Muscle layer of duodenum (tissue), 2 donors: ENCODE measurements at regions not wholly inside any gene's neighbourhood (a gene's known extent, or its start where the extent isn't known, plus 50 kb on each side); places are given as distances from the start of the nearest gene placed in this dataset.
"Not testable (repeated sequence)": the region's sequence is repeated elsewhere in the genome, so short reads cannot be mapped to it uniquely, and the experiment has no call there.

ENCODE experiments used
- H3K27ac ChIP-seq: one replicate; pipeline ENCODE4 v1.7.0; 2013; ENCODE audit warnings: mild to moderate bottlenecking, low read length
- H3K27me3 ChIP-seq: one replicate; pipeline ENCODE4 v1.7.0; 2013; ENCODE audit warnings: low read depth, mild to moderate bottlenecking, control low read depth, low read length
- H3K36me3 ChIP-seq, 2 donors: one replicate each; pipeline ENCODE4 v1.7.0; 2013; ENCODE audit warnings: low read length in 2 of 2, control low read depth in 1 of 2, mild to moderate bottlenecking in 1 of 2; ENCODE audit not compliant: insufficient read depth in 2 of 2, control insufficient read depth in 1 of 2
- H3K4me1 ChIP-seq, 2 donors: one replicate each; pipeline ENCODE4 v1.7.0; 2013; ENCODE audit warnings: low read length in 2 of 2, mild to moderate bottlenecking in 2 of 2, control low read depth in 1 of 2, moderate library complexity in 1 of 2; ENCODE audit not compliant: insufficient read depth in 2 of 2, control insufficient read depth in 1 of 2
- H3K4me3 ChIP-seq, 2 donors: one replicate each; pipeline ENCODE4 v1.7.0; 2013; ENCODE audit warnings: low read length in 2 of 2, low read depth in 1 of 2, mild to moderate bottlenecking in 1 of 2
- H3K9me3 ChIP-seq, 2 donors: one replicate each; pipeline ENCODE4 v1.7.0; 2013; ENCODE audit warnings: low read length in 2 of 2, control low read depth in 1 of 2, mild to moderate bottlenecking in 1 of 2; ENCODE audit not compliant: control insufficient read depth in 1 of 2
- donor health status: healthy.

DNA sequence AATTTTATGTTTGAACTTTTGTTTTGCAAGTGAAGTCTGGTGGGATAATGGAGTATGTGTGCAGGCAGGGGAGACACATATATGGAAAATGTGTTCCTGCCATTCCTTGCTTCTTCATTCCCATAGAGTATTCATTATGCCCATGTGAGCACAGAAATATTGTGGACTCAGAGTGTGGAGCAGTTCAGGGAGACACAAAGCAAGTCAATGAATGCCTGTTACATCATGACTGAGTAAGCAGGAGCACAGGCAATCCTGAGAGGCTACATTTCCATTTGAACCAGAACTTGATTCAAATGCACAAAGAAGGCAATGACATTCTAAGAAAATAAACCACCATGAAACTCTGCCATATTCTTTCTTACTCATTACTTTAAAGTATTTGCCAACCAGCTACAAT is 990.5 kb downstream of the PRIM2 start:
- H3K4me1 ChIP-seq, H3K27me3 ChIP-seq: not testable (repeated sequence)

DNA sequence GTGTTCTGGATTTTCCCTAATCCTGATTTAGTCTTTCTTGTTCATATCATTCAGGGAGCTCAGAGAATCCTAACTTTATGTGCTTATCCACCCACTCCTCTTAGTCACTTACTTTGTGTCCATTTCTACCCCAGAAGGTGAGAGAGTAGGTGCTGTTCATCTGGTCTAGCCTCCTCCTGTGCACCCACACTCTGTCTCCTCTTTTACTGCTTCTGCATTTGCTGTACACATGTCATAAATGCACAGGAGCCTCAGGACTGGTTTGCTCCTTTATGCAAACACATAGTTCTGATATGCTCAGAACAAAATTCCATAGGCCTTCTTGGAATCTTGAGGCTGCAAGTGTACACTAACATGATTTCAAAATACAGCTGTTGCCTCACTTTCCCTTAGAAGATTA is 1014.7 kb downstream of the PRIM2 start:
- H3K4me3 ChIP-seq, H3K9me3 ChIP-seq, H3K27ac ChIP-seq, H3K36me3 ChIP-seq, H3K4me1 ChIP-seq, H3K27me3 ChIP-seq: not testable (repeated sequence)

More for the DNA sequence above, 990.5 kb downstream of the PRIM2 start:
- not testable (repeated sequence) for H3K9me3 ChIP-seq, H3K4me3 ChIP-seq, H3K27ac ChIP-seq, H3K36me3 ChIP-seq

DNA sequence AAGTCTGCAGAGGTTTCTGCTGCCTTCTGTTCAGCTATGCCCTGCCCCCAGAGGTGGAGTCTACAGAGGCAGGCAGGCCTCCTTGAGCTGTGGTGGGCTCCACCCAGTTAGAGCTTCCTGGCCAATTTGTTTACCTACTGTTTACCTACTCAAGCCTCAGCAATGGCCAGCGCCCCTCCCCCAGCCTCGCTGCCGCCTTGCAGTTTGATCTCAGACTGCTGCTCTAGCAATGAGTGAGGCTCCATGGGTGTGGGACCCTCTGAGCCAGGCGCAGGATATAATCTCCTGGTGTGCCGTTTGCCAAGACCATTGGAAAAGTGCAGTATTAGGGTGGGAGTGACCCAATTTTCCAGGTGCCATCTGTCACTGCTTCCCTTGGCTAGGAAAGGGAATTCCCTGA is 1024.9 kb downstream of the PRIM2 start:
- not testable (repeated sequence) for H3K9me3 ChIP-seq, H3K4me3 ChIP-seq, H3K4me1 ChIP-seq, H3K36me3 ChIP-seq, H3K27me3 ChIP-seq, H3K27ac ChIP-seq

DNA sequence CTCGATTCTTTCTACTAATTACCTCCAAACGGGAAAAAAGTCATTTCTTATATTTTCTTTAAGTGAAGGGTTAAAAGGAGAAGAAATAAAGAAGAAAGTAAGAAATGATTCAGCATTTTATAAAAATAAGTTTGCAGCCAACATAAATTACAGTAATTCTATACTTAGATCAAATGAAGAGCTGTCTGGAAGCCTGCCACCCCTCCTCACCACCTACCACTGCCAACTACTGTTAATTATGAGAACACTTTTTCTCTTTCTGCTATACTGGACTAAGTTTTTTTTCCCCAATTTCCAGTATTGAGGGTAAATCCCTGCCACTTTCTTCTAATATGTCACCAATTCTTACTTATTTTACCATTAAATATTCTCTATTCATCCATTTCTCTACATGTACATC is 1030.1 kb downstream of the PRIM2 start:
- not testable (repeated sequence) for H3K4me1 ChIP-seq, H3K4me3 ChIP-seq

DNA sequence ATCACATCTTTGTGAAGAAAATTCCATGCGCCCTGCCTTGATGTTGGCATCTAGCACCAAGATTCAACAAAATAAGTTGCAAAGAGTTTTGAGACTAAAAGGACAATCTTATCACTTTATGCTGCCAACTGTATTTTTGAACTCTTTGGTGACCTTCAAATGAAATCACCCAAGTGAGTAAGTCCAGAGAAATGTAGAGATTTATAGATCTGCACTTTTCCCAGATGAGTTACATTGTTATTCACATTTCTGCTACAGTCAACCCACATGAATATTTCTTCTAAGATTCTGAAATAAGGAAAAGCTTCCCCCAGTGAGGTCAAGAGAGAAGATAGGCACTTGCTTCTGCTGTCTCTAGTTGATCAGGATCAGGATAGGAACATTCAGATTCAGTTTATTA is 1034.2 kb downstream of the PRIM2 start:
- not testable (repeated sequence) for H3K9me3 ChIP-seq, H3K27me3 ChIP-seq, H3K36me3 ChIP-seq, H3K27ac ChIP-seq, H3K4me3 ChIP-seq, H3K4me1 ChIP-seq

More for the DNA sequence above, 1030.1 kb downstream of the PRIM2 start:
- not testable (repeated sequence) for H3K36me3 ChIP-seq, H3K27me3 ChIP-seq, H3K27ac ChIP-seq, H3K9me3 ChIP-seq

DNA sequence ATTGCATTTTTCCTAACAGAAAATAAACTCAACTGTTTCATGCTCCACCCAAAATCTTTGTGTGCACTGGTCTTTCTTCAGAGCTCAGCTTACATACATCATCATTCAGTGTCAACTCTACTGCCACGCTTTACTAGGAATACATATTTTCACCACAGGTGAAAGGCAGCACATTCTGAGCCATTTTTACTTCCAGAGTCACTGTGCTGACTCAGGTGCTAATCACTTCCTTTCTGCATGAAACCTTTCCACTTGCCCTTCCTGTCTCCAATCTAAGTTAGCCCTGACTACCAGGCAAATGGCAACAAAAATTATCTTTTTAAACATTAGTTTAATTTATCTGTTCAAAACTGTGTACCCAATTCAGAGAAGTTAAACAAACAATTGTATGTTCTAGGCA is 1041.0 kb downstream of the PRIM2 start:
- H3K27me3 ChIP-seq, H3K4me3 ChIP-seq, H3K36me3 ChIP-seq: not testable (repeated sequence)

DNA sequence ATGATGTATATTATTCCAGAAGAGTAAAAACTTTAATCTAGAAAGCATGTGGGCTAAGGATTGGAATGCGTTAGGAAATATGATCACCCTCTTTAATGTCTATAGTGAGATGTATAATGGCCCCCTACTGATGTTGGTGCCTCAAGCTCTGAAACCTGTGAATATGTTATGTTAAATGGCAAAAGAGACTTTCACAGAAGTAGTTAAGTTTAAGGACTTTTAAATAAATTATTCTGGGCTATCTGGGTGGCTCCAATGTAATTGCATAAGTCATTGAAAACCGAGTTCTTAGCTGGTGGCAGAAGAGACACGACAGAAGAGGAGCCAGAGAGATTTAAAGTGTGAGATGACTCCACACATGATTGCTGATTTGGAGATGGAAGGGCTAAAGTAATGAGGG is 1048.4 kb downstream of the PRIM2 start:
- not testable (repeated sequence) for H3K36me3 ChIP-seq, H3K27me3 ChIP-seq, H3K4me3 ChIP-seq, H3K27ac ChIP-seq, H3K9me3 ChIP-seq, H3K4me1 ChIP-seq

More for the DNA sequence above, 1041.0 kb downstream of the PRIM2 start:
- H3K9me3 ChIP-seq, H3K27ac ChIP-seq, H3K4me1 ChIP-seq: not testable (repeated sequence)

DNA sequence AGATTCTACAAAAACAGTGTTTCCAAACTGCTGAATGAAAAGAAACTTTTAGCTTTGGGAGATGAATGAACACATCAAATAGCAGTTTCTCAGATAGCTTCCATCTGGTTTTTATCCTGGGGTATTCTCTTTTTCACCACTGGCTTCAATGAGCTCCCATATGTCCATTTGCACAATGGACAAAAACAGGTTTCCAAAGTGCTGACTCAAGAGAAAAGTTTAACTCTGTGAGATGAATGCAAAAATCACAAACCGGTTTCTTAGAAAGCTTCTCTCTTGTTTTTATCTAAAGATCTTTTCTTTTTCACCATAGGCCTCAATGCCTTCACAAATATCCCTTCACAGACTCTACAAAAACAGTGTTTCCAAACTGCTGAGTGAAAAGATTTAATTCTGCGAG is 1089.2 kb downstream of the PRIM2 start:
- Histone ChIP-seq H3K4me3 (peak overlapping the region in 1 of 2 donors; percentile 8), H3K9me3 (peaks cover 0 to 29% of the 10 kb centered on the region in 2 donors)
- H3K27ac ChIP-seq, H3K27me3 ChIP-seq, H3K4me1 ChIP-seq, H3K36me3 ChIP-seq: not testable (repeated sequence)

DNA sequence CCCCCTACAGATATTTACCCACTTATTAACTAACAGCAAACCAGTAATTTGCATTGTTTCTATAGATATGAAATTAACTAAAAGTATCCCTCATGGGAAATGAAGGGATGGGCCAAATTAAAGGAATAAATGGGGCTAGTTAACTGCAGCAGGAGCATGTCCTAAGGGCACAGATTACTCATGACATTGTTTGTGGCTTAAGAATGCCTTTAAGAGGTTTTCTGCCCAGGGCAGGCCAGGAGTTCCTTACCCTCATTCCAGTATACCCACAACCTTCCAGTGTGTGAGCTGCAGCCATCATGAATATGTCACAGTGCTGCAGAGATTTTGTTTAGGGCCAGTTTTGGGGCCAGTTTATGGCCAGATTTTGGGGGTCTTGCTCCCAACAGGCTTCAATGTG is 1101.9 kb downstream of the PRIM2 start:
- Histone ChIP-seq H3K4me3 (no peak overlapping the region), H3K27ac (no peak overlapping the region), H3K36me3 (no peaks in the 10 kb centered on the region), H3K4me1 (no peaks in the 10 kb centered on the region), H3K27me3 (no peaks in the 10 kb centered on the region), H3K9me3 (peaks cover 0 to 37% of the 10 kb centered on the region in 2 donors)
